ENCODE measurements at regions not wholly inside any gene's neighbourhood (a gene's known extent, or its start where the extent isn't known, plus 50 kb on each side); places are given as distances from the start of the nearest gene placed in this dataset.

GRCh38 chr3:102087236-102087635 is 237.9 kb downstream of the NFKBIZ start:
- DNase-seq = no peak

GRCh38 chr3:102089239-102089638 is 239.9 kb downstream of the NFKBIZ start:
- no peak for DNase-seq

GRCh38 chr3:102089904-102090720 is 240.8 kb downstream of the NFKBIZ start:
- DNase-seq = no peak

- no peak for DNase-seq
Observed at GRCh38 chr3:102090721-102091045, 241.4 kb downstream of the NFKBIZ start.

GRCh38 chr3:102091358-102091757 is 242.0 kb downstream of the NFKBIZ start:
- no peak for DNase-seq

- DNase-seq = no peak
Observed at GRCh38 chr3:102092617-102093466, 243.5 kb downstream of the NFKBIZ start.

GRCh38 chr3:102094506-102094905 is 245.2 kb downstream of the NFKBIZ start:
- no peak for DNase-seq

- no peak for DNase-seq
Observed at GRCh38 chr3:102095383-102095782, 246.1 kb downstream of the NFKBIZ start.

GRCh38 chr3:102096066-102096465 is 246.8 kb downstream of the NFKBIZ start:
- DNase-seq = no peak

GRCh38 chr3:102098130-102098885 is 249.0 kb downstream of the NFKBIZ start:
- DNase-seq = no peak

- no peak for DNase-seq
Observed at GRCh38 chr3:102099913-102100312, 250.6 kb downstream of the NFKBIZ start.

GRCh38 chr3:102102394-102102793 is 253.1 kb downstream of the NFKBIZ start:
- no peak for DNase-seq

- DNase-seq = no peak
Observed at GRCh38 chr3:102104033-102104432, 254.7 kb downstream of the NFKBIZ start.

GRCh38 chr3:102105193-102105592 is 255.9 kb downstream of the NFKBIZ start:
- no peak for DNase-seq

- no peak for DNase-seq
Observed at GRCh38 chr3:102106416-102107097, 257.2 kb downstream of the NFKBIZ start.

- DNase-seq = no peak
Observed at GRCh38 chr3:102112704-102113230, 263.5 kb downstream of the NFKBIZ start.

- no peak for DNase-seq
Observed at GRCh38 chr3:102113421-102114041, 264.2 kb downstream of the NFKBIZ start.

GRCh38 chr3:102114264-102114979 is 265.1 kb downstream of the NFKBIZ start:
- no peak for DNase-seq

- DNase-seq = no peak
Observed at GRCh38 chr3:102122527-102122926, 273.2 kb downstream of the NFKBIZ start.

- no peak for DNase-seq
Observed at GRCh38 chr3:102123590-102124190, 274.4 kb downstream of the NFKBIZ start.

- DNase-seq = no peak
Observed at GRCh38 chr3:102124282-102124681, 275.0 kb downstream of the NFKBIZ start.

Measured in right forelimb (tissue), 1 donor.